COLO668 (cell line): ENCODE measurements at regions not wholly inside any gene's neighbourhood (a gene's known extent, or its start where the extent isn't known, plus 50 kb on each side); places are given as distances from the start of the nearest gene placed in this dataset.
"Not testable (repeated sequence)": the region's sequence is repeated elsewhere in the genome, so short reads cannot be mapped to it uniquely, and the experiment has no call there.

ENCODE experiments used
- DNase-seq: peaks from one replicate; lab custom pipeline; 2025; ENCODE audit not compliant: unreplicated experiment; lab: John Stamatoyannopoulos, UW

DNA sequence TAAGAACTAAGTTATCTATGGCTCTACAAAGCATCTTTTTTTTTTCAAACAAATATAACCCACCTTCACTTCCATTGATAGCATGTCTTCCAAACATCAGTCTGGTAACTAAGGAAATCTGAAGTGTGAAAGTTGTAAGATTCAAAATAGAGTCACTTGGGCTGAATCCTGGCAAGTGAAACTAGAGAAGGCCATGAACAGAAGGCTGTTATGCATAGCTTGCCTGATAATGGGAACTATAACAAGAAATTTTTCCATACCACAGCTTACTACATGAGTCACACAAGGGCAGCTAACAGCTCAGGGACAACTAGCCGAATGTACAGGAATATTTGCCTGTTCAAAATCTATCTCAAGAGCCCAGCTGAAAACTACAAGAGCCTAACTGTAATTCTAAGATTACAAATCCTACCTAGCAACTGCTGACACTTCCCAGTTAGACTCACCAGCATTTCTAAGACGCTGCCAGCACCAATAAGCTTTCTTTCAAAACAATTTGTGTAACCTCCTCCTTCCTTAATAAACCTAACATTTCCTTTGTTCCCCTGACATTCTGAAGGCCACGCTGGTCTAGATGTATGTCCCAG, 1066.5 kb downstream of the PLOD2 start:
- no peak for DNase-seq

DNA sequence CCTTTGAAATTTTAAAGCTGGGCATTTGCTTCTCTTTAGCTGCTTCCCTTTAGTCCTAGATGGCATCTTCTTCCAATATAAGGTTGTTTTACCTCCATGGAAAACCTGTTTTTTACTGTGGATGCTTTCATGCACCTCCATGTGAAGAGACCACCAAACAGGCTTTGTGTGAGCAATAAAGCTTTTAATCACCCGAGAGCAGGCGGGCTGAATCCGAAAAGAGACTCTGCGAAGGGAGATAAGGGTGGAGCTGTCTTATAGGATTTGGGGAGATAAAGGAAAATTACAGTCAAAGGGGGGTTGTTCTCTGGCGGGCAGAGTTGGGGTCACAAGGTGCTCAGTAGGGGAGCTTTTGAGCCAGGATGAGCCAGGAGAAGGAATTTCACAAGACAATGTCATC, 1049.8 kb downstream of the PLOD2 start:
- not testable (repeated sequence) for DNase-seq

DNA sequence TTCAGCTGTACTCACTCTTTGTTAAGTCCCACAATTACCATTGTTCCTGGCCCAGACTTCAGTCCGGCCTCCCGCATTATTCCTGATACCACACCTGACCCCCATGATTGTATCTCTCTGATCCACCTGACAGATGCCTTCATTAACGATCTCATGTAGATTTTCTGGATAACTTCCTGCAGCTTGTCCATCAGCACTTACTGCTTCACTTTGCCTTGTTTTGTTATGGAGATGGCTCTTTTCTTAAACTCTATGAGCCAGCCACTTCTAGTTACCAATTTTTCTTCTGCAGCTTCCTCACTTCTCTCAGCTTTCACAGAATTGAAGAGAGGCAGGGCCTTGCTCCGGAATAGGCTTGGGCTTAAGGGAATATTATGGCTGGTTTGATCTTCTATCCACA, 1044.2 kb downstream of the PLOD2 start:
- no peak for DNase-seq

DNA sequence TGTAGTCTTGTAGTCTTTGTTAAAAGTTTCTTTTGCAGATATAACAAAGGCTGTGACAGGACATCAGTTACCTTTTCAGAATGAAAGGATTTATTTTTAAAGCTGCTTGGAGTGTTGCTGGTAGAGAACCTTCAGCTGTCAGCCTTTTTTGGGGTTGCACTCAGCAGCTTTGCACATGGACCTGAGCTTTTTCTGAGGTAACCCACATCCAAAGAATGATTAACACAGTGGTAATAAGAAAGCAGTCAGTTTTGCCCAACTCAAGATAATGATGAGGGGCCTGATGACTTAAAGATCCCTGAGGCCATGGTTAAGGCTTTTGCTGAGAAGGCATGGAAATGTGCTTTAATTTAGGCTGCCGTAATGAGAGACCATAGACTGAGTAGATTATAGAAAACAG, 1042.7 kb downstream of the PLOD2 start:
- DNase-seq = no peak

DNA sequence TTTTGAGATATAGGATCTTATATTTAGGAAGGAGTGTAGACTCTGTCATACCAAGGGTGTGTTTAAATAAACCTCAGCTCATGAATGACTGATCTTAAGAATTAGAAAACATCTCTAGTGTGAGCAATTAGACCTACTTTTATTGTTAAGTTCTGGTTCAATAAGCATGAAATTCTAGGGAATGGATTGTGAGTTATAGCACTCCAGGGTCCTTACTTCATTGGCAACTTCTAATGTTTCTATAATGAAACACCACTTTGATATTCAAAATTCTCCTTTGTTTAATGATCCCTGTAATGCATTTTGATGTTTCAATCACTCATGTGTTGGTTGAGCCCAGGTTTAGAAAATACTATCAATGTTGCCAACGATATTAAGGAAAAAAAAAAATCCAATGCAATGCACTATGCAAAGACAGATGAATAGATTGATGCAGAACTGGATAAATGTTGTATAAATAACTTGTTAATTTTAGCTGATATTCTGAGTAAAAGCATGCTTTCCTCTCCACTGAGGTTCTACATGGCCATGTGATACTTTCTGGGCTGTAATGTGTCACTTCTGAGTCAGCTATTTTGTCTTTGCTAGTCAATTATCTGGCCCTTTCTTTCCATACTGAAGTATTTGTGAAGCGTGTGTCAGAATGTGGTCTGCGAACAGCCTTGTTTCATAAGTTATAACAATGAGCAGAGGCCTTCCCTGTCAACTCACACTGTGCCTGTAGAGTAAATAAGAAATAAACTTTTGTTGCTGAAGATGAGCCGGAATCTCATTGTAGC, 1035.9 kb downstream of the PLOD2 start:
- no peak for DNase-seq

DNA sequence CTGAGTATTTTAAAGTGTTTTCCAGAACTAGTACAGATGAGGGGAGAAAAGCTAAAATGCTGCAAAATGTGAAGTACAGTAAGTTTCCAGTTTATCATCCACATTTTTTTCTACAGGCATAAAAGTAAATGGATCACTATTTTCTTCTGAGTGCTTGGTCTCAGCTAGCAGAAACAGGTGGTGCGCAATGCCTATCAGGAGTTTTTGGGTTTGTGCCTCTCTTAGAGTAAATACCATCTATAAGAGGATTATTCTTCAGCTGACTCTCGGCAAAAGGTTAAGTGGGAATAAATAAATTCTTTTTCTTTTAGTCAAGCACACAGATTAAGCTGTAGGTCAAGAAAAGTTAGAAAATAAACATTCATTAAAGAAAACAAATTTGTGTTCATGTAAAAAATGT, 1027.7 kb downstream of the PLOD2 start:
- DNase-seq = no peak

DNA sequence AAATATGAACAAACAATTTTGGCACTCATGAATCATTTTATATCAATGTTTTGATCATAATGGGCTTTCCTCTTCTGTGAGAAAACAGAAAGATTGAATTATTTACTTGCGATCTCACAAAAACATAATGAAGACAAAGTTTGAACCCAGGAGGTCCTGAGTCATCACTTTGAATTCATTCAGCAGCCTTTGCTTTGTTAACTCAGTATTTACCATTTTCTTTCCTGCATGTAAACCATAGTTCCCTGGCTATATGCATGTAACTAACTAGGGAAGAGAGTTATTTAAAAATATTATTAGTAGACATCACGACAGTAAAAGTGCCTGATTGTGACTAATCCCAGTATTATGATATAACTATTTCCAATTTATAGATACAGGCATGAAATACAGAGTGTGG, 1026.2 kb downstream of the PLOD2 start:
- DNase-seq = no peak

DNA sequence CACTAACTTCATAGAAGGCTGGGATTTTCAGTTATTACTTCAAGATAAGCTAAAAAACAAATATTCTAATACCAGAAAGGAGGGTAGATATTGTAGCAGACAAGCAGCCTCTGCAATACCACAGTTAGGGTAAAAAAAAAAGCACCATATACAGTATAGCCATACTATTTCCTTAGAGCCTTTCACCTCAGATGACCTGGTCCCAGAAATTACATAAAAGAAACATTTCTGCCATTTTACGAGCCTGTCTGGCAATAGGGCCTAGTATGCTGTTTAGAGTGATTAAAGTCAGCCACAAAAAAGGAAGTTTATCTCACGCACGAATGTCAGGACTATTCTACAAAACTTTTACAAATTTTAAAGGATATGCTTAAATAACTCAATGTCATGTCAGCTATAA, 1016.6 kb downstream of the PLOD2 start:
- DNase-seq = no peak

DNA sequence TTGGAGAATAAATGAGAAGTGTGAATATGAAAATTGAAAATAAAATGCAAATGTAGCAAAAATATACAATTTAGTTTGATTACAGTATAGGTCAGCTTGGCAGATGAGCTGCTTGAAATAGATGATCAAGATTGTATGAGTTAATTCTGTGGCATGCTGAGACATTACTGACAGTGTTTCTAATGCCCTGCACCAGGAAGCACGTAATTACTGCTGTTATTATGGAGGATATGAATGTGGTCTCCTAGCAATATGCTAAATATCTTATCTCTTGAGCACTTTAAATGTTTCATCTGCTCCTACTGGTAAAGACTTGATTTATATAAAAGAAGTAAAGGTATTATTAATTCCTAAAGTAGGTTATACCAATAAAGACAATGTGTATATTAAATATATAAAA, 1015.5 kb downstream of the PLOD2 start:
- no peak for DNase-seq

DNA sequence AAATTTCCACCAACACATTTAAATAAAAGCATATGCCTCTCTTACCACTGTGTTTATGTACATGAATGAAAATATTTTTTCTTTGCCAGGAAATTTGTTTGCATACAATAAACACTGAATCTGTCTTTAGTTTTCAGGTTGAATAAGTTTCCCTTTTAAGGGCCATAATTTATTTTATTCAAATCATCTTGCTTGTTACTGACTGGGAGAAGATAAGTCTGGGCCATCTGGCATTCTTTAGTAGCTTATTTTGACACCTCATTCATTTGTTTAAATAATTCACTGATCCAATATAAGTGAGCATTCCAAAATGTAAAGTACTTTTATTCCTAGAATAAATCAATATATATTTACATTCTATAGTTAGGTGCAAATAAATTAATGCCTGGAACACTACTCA, 1001.3 kb downstream of the PLOD2 start:
- DNase-seq = no peak

DNA sequence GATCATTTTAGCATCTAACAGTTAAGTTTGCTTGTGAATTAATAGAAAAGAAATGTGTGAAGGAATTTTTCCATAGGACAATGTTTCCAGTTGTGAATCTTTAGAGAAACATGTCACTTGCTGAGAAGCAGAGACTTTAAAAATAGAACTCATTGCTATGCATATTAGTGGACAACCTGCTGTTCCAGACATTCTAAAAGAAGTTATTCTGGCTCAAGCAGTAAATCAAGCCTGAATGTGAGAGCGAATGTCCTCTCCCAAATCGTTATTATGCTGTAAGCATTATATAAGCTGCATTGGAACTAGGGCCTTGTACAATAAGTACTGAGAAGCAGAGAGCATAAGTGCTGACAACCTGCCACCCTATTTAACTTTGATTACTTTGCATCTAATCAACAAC, 990.9 kb downstream of the PLOD2 start:
- DNase-seq = no peak

DNA sequence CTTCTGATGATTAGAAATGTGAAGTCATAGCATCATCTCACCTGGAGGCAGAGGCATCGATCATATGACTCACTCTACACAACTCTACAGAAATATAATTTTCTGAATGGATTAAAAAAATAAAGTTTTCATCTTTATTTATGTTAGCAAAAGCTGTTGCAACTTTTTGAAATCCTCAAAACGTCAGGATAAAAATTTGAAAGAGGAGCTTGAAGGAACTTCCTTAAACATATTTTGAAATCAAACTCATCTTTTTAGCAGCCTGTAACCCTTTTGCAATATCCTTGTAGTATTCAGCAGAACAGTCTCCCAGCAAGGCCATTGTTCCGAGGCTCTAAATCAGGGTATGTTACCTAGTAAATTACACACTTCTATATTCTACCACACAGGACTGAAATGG, 985.4 kb downstream of the PLOD2 start:
- no peak for DNase-seq

DNA sequence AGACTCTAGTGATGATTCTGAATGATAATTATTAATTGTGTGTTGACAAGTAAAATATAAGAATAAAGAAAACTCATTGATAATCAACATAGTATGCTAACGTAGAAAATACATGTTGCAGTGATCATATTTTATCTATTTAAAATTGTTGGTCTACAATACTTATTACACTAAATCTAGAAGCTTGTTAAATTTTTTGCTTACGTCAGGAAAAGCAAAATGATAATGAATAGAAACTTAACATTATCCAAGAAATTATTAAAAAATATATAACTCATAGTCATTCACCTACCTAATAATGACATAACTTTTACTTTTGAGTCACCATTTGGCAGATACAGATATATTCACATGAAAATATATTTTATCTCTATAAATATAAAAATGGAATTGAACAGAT, 984.1 kb downstream of the PLOD2 start:
- no peak for DNase-seq

DNA sequence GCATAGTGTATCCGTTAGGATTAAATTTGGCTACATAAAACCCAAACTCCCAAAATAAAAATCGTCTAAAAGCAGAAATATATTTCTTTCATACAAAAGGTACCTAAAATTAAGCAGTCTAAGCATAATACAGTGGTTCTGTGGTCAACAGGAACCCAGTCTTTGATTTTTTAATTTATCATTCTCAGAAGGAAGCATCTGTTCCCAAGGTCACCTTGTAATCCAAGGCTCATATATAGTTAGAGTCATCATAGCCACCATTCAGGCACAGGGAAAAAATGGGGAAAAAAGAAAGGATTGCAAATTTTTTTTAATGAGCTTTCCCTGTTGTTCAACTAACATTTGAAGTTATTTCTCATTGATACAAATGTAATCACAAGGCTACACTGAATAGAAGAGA, 983.2 kb downstream of the PLOD2 start:
- DNase-seq = no peak

DNA sequence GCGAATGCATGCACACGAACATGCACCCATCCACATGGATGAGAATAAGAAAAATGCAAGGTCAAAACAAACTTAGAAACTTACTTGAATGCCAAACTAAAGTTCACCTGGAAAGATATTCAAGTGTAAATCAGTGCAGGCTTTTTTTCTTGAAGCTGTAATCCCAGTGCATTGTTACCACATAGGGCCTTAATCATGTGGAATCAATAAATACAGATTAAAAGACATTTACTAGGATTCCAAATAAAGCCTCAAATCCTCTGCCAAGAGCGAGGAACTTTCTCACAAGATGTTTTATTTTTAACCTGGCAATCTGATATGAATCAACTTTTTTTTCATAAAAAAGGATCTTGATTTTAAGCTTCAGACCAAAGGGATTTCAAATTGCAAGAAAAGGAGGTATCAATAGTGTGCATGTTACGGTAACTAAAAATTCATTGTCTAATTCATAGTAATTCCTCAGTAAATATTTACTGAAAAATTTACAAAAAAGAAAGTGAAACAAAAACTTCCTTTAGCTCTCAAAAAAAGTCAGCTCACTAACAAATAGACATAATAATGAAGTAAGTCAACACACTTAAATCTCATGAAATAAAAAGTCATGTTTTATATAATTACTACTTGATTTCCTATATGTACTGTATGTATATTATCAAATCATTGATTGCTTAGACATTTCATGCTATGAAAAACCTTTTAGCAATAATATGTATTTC, 978.6 kb downstream of the PLOD2 start:
- DNase-seq = no peak

DNA sequence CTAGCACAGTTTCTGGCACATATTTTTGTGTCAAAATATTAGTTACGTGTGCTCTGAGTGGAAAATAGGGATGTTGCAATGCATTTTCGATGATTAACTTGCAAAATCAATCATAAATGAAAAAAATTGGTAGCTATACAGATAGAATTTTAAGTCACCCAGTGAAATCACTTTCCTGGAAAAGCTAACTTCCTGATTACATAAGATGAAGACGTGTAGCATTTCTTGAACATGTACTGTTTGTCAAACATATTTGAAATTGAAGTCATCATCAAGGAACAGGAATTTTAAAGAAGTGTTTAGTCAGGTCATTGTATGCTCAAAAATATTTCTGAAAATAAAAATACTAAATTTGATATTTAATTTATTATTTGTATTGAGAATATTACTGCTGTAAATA, 977.7 kb downstream of the PLOD2 start:
- no peak for DNase-seq

DNA sequence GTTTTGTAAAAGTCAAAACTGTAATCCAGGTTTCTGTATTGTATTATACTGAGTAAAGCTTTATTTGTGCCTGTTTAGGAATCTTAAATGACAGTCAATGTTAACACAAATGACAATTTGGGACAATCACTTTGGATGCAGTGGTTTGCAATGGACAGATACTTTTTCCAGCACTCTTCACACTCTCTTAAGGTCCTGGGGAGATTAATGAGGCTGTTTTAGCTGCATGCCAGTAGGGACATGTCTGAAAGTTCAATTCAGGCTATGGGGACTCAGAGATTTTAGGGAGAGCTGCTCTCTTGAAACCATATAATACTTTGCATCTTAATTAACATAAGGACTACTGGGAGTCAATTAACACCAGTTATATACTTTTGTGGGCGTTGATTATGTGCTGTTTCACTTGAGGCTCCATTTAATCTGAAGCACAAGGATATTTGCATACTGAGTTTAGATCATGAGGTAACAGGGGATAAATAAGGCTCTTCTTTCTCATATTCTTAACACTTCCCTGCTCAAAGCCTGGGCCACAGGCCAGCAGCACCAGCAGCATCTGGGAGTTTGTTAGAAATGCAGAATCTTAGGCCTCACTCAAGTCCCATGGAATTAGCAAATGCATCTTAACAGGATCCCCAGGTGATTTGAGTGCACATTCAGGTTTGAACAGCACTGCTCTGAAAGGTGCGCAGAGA, 972.8 kb downstream of the PLOD2 start:
- DNase-seq = no peak

DNA sequence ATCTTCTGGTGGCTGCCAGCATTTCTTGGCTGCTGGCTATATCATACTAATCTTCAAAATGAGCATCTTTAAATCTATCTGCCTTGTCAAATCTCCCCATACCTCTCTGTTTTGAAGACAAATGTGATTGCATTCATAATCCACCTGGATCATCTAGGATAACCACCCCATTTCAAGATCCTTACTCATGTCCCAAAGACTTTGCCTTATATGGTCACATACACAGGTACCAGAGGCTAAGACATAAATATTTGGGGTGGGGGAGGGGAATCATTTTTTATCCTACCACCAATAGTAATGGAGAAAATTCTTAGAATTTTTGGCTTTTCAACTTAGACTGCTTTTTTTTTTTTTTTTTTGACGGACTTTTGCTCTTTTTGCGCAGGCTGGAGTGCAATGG, 970.8 kb downstream of the PLOD2 start:
- DNase-seq = no peak

DNA sequence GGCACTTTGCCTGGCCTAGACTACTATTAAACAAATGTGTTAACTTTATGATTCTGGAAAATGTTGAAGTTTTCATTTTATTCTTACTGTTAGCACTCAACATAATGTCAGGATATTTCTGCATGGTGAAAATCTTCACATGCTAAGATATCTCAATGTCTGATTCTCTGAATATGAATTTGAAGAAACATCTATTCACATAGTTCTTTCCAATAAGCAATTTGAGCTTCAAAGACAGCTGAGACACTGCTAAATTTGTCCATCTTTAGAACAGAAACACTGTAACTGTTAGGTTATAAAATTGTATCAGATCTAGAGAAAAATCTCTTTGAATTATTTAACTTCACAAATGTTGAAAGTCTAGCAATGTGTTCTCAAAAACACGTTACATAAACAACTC, 970.2 kb downstream of the PLOD2 start:
- no peak for DNase-seq

DNA sequence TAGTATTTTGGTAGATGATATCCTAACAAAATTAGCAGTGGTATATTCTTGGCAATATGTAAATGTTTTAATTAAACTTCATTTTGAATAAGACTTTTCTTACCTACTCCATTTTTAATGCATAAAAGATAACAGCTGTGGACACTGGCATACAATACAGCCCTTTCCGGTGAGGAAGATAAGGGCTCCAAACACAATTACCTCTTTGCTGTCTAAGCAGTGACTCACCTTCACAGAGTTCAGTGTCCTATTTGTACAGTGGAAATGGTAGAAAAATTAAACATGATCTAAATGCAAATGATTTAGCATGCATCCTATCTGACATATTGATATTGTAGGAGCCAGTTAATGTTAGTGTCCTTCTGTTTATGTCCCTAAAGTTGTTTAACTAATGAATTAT, 969.4 kb downstream of the PLOD2 start:
- DNase-seq = peak; percentile 4

DNA sequence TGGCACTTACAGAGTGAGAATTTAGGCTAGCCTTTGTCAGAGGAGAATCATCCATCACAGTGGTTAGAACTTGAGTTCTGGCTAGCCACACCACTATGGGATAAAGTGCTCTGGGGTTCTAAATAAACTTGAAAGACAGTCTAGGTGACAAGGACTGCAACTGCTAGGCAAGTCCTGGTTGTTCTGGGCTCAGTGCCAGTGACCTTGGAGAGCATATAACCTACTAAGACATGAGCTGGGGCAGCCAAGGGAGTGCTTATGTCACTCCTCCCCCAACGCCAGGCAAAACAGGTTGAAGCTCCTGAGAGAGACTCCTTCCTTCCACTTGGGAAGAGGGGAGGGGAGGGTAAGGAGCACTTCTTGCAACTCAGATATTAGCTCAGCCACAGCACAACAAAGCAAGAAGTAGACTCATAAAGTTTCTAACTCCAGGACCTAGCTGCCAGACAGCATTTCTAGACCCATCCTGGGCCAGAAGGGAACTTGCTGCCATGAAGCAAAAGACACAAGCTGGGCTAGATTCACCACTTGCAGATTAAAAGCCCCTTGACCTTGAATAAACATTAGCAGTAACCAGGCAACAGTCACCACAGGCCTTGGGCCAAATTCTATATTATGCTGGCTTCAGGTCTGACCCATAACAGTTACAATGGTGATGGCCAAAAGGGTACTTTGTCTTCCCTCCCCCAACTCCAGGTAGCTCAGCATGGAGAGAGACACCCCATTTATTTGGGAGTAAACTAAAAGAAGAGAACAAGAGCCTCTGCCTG, 963.7 kb downstream of the PLOD2 start:
- DNase-seq = peak; percentile 8
